GM19438 (cell line): ENCODE measurements at regions not wholly inside any gene's neighbourhood (a gene's known extent, or its start where the extent isn't known, plus 50 kb on each side); places are given as distances from the start of the nearest gene placed in this dataset.

Experiments
- ATAC-seq: cut with Tn5 transposase; IDR thresholded peaks from one replicate; pipeline ENCODE4 v1.9.1; 2021; ENCODE audit warnings: low read depth; ENCODE audit not compliant: unreplicated experiment

GRCh38 chr1:96962751-96963211 lies 241.2 kb downstream of the PTBP2 start:
- ATAC-seq: no peak

- no peak for ATAC-seq
Measured at GRCh38 chr1:96964761-96965160, 243.2 kb downstream of the PTBP2 start.

- peak; percentile 96 for ATAC-seq
Measured at GRCh38 chr1:96966536-96967138, 245.1 kb downstream of the PTBP2 start.

GRCh38 chr1:96967311-96967710 lies 245.7 kb downstream of the PTBP2 start:
- ATAC-seq: no peak

GRCh38 chr1:96968541-96968940 lies 247.0 kb downstream of the PTBP2 start:
- ATAC-seq: no peak

- ATAC-seq: no peak
Measured at GRCh38 chr1:96968983-96969382, 247.4 kb downstream of the PTBP2 start.

- no peak for ATAC-seq
Measured at GRCh38 chr1:96969656-96970163, 248.1 kb downstream of the PTBP2 start.

- ATAC-seq: no peak
Measured at GRCh38 chr1:96971439-96971838, 249.9 kb downstream of the PTBP2 start.

- no peak for ATAC-seq
Measured at GRCh38 chr1:96971849-96972602, 250.4 kb downstream of the PTBP2 start.

- ATAC-seq: no peak
Measured at GRCh38 chr1:96973605-96974004, 252.0 kb downstream of the PTBP2 start.

- no peak for ATAC-seq
Measured at GRCh38 chr1:96978444-96978843, 256.9 kb downstream of the PTBP2 start.

- no peak for ATAC-seq
Measured at GRCh38 chr1:96978901-96979300, 257.3 kb downstream of the PTBP2 start.

GRCh38 chr1:96979304-96980268 lies 258.0 kb downstream of the PTBP2 start:
- no peak for ATAC-seq

GRCh38 chr1:96980448-96980847 lies 258.9 kb downstream of the PTBP2 start:
- no peak for ATAC-seq

GRCh38 chr1:96981181-96981580 lies 259.6 kb downstream of the PTBP2 start:
- no peak for ATAC-seq

GRCh38 chr1:96982118-96982517 lies 260.5 kb downstream of the PTBP2 start:
- ATAC-seq: no peak

- no peak for ATAC-seq
Measured at GRCh38 chr1:96983866-96984265, 262.3 kb downstream of the PTBP2 start.

GRCh38 chr1:96987186-96987703 lies 265.7 kb downstream of the PTBP2 start:
- ATAC-seq: no peak

- ATAC-seq: no peak
Measured at GRCh38 chr1:96989302-96989701, 267.7 kb downstream of the PTBP2 start.

- no peak for ATAC-seq
Measured at GRCh38 chr1:96990136-96990535, 268.6 kb downstream of the PTBP2 start.

- no peak for ATAC-seq
Measured at GRCh38 chr1:96991261-96991660, 269.7 kb downstream of the PTBP2 start.
